H9 (cell line): ENCODE measurements at regions not wholly inside any gene's neighbourhood (a gene's known extent, or its start where the extent isn't known, plus 50 kb on each side); places are given as distances from the start of the nearest gene placed in this dataset.

Experiments used
- DNase-seq: peaks from one replicate; pipeline ENCODE4 v3.0.0-alpha.2; 2017
- H2AFZ ChIP-seq: one replicate; pipeline ENCODE4 v1.6.1; 2013; ENCODE audit warnings: mild to moderate bottlenecking, low read length, control low read depth, moderate library complexity
- H2AK5ac ChIP-seq: 2 replicates; pipeline ENCODE4 v1.6.1; 2013; ENCODE audit warnings: low read length, control low read depth, mixed read lengths; ENCODE audit not compliant: insufficient read length
- H2BK120ac ChIP-seq: one replicate; pipeline ENCODE4 v1.6.1; 2013; ENCODE audit warnings: low read depth, mild to moderate bottlenecking, low read length, control low read depth, inconsistent platforms; ENCODE audit not compliant: poor library complexity, severe bottlenecking
- H2BK12ac ChIP-seq: 2 replicates; pipeline ENCODE4 v1.6.1; 2013; ENCODE audit warnings: low read length, control low read depth, mixed read lengths, low read depth; ENCODE audit not compliant: insufficient read length
- H2BK15ac ChIP-seq: 2 replicates; pipeline ENCODE4 v1.6.1; 2013; ENCODE audit warnings: low read depth, low read length, control low read depth
- H2BK20ac ChIP-seq: one replicate; pipeline ENCODE4 v1.6.1; 2013; ENCODE audit warnings: low read depth, mild to moderate bottlenecking, low read length, control low read depth, inconsistent platforms; ENCODE audit not compliant: poor library complexity, severe bottlenecking
- H2BK5ac ChIP-seq: 2 replicates; pipeline ENCODE4 v1.6.1; 2013; ENCODE audit warnings: low read length, control low read depth, mixed read lengths; ENCODE audit not compliant: insufficient read length
- H3K14ac ChIP-seq: 2 replicates; pipeline ENCODE4 v1.6.1; 2013; ENCODE audit warnings: low read length, control low read depth; ENCODE audit not compliant: insufficient read depth
- H3K18ac ChIP-seq: 2 replicates; pipeline ENCODE4 v1.6.1; 2013; ENCODE audit warnings: low read depth, mild to moderate bottlenecking, mixed read lengths, low read length, control low read depth; ENCODE audit not compliant: insufficient read length
- H3K23ac ChIP-seq: 2 replicates; pipeline ENCODE4 v1.6.1; 2013; ENCODE audit warnings: low read length, control low read depth, mixed read lengths, low read depth; ENCODE audit not compliant: insufficient read length
- H3K23me2 ChIP-seq: 2 replicates; pipeline ENCODE4 v1.6.1; 2013; ENCODE audit warnings: low read depth, mild to moderate bottlenecking, mixed read lengths, low read length, control low read depth; ENCODE audit not compliant: insufficient read length, poor library complexity, severe bottlenecking
- H3K27ac ChIP-seq: 2 replicates; pipeline ENCODE4 v1.5.1; 2013; ENCODE audit warnings: low read length, control low read depth, mixed read lengths, low read depth; ENCODE audit not compliant: insufficient read length
- H3K27me3 ChIP-seq: 2 replicates; pipeline ENCODE4 v1.6.1; 2013; ENCODE audit warnings: low read length, control low read depth, inconsistent platforms; ENCODE audit not compliant: insufficient read depth
- H3K4ac ChIP-seq: 2 replicates; pipeline ENCODE4 v1.6.1; 2013; ENCODE audit warnings: low read depth, mild to moderate bottlenecking, control low read depth, inconsistent platforms, low read length, moderate library complexity
- H3K4me1 ChIP-seq: 2 replicates; pipeline ENCODE4 v1.6.1; 2013; ENCODE audit warnings: low read length, control low read depth, inconsistent platforms; ENCODE audit not compliant: insufficient read depth
- H3K4me2 ChIP-seq: 2 replicates; pipeline ENCODE4 v1.6.1; 2013; ENCODE audit warnings: low read length, control low read depth, mixed read lengths; ENCODE audit not compliant: insufficient read length, insufficient read depth
- H3K56ac ChIP-seq: 2 replicates; pipeline ENCODE4 v1.6.1; 2013; ENCODE audit warnings: low read depth, mild to moderate bottlenecking, mixed read lengths, low read length, control low read depth; ENCODE audit not compliant: insufficient read length
- H3K79me1 ChIP-seq: 2 replicates; pipeline ENCODE4 v1.6.1; 2013; ENCODE audit warnings: low read depth, mild to moderate bottlenecking, moderate library complexity, low read length, control low read depth, inconsistent platforms; ENCODE audit not compliant: insufficient read depth, poor library complexity, severe bottlenecking
- H3K79me2 ChIP-seq: 2 replicates; pipeline ENCODE4 v1.6.1; 2013; ENCODE audit warnings: low read length, control low read depth, inconsistent platforms; ENCODE audit not compliant: insufficient read depth
- H3K9ac ChIP-seq: 2 replicates; pipeline ENCODE4 v1.6.1; 2013; ENCODE audit warnings: low read length, control low read depth, mixed read lengths; ENCODE audit not compliant: insufficient read length; ENCODE audit errors: extremely low read depth
- H3K9me3 ChIP-seq: one replicate; pipeline ENCODE4 v1.6.1; 2013; ENCODE audit warnings: low read depth, low read length, inconsistent platforms; ENCODE audit not compliant: control insufficient read depth
- H3T11ph ChIP-seq: one replicate; pipeline ENCODE4 v1.6.1; 2013; ENCODE audit warnings: mild to moderate bottlenecking, low read length, control low read depth, inconsistent platforms
- H4K20me1 ChIP-seq: one replicate; pipeline ENCODE4 v1.6.1; 2013; ENCODE audit not compliant: control insufficient read depth, insufficient read length, insufficient read depth
- H4K5ac ChIP-seq: 2 replicates; pipeline ENCODE4 v1.6.1; 2013; ENCODE audit warnings: low read depth, mild to moderate bottlenecking, mixed read lengths, low read length, control low read depth; ENCODE audit not compliant: insufficient read length
- H4K8ac ChIP-seq: replicated peaks from 2 replicates; pipeline ENCODE4 v1.6.1; 2013; ENCODE audit warnings: low read length, control low read depth, mixed read lengths, low read depth; ENCODE audit not compliant: insufficient read length
- H4K91ac ChIP-seq: 2 replicates; pipeline ENCODE4 v1.6.1; 2013; ENCODE audit warnings: low read depth, mild to moderate bottlenecking, moderate library complexity, mixed read lengths, low read length, control low read depth; ENCODE audit not compliant: insufficient read length
- H3K27ac Mint-ChIP-seq, 3 experiments: 2 replicates in 2 of 3; 3 replicates in 1 of 3; pipeline ENCODE4 v1.8.0; 2020 to 2021; ENCODE audit warnings: mixed read lengths in 3 of 3, mild to moderate bottlenecking in 1 of 3, moderate library complexity in 1 of 3
- H3K27me3 Mint-ChIP-seq: 2 replicates; pipeline ENCODE4 v1.8.0; 2021; ENCODE audit warnings: low read depth, mild to moderate bottlenecking, moderate library complexity, mixed read lengths
- H3K36me3 Mint-ChIP-seq, 3 experiments: 2 replicates in 2 of 3; 3 replicates in 1 of 3; pipeline ENCODE4 v1.8.0; 2020 to 2021; ENCODE audit warnings: low read depth in 3 of 3, mixed read lengths in 3 of 3; ENCODE audit not compliant: insufficient read depth in 1 of 3
- H3K4me1 Mint-ChIP-seq, 2 experiments: 2 replicates each; pipeline ENCODE4 v1.8.0; 2020; ENCODE audit warnings: mixed read lengths in 2 of 2
- H3K4me3 Mint-ChIP-seq, 2 experiments: 2 replicates in 1 of 2; 3 replicates in 1 of 2; pipeline ENCODE4 v1.8.0; 2020 to 2021; ENCODE audit warnings: mild to moderate bottlenecking in 2 of 2, mixed read lengths in 2 of 2, moderate library complexity in 1 of 2
- H3K9me3 Mint-ChIP-seq, 2 experiments: 2 replicates in 1 of 2; 3 replicates in 1 of 2; pipeline ENCODE4 v1.8.0; 2020; ENCODE audit warnings: mild to moderate bottlenecking in 2 of 2, mixed read lengths in 2 of 2, moderate library complexity in 1 of 2
- CTCF ChIP-seq: fragments of 200-600 bp; sonication (generic); conservative IDR thresholded peaks from 3 replicates; pipeline ENCODE4 v1.8.0; 2021; ENCODE audit warnings: antibody characterized with exemption, mild to moderate bottlenecking
- WGBS: extraction: QIAGEN DNeasy Blood & Tissue Kit; methylation state at CpG from one replicate; pipeline ENCODE4 v1.1.7; 2013; ENCODE audit warnings: missing lambda C conversion rate, low lambda C conversion rate, mixed read lengths; ENCODE audit not compliant: insufficient read length; ENCODE audit errors: extremely low coverage; 5-methylcytosine and 5-hydroxymethylcytosine counted together

- H2BK12ac ChIP-seq = no peak overlapping the region
- no peaks in the 10 kb centered on the region for H3K36me3 Mint-ChIP-seq
- H3K27me3 Mint-ChIP-seq = no peaks in the 10 kb centered on the region; the same call in 1 of the 2 replicates
- H3K4me2 ChIP-seq = no peak overlapping the region
- TF ChIP-seq CTCF = no peak
- no peaks in the 10 kb centered on the region for H3K9me3 ChIP-seq
- H2AFZ ChIP-seq = no peak overlapping the region
- peaks cover 8 to 9% of the 10 kb centered on the region in 2 experiments for H3K4me1 Mint-ChIP-seq
- no peak for DNase-seq
- peak overlapping the region in 2 of 3 experiments; percentile 34 to 37; a peak in 1 of 7 replicates for H3K27ac Mint-ChIP-seq
- no peak overlapping the region for H3K4ac ChIP-seq
- no peak overlapping the region for H3K18ac ChIP-seq
- no peak overlapping the region for H3K4me3 Mint-ChIP-seq
- peak overlapping the region; percentile 37 for H4K91ac ChIP-seq
- H3K9me3 Mint-ChIP-seq = no peaks in the 10 kb centered on the region
- H3K27ac ChIP-seq = no peak overlapping the region
- no peak overlapping the region for H2BK5ac ChIP-seq
- no peak overlapping the region for H4K5ac ChIP-seq
- WGBS = no CpG with 5 or more reads among the region's 5 CpGs
- no peak overlapping the region for H3K56ac ChIP-seq
- H3K14ac ChIP-seq = no peak overlapping the region
- H2BK20ac ChIP-seq = no peak overlapping the region
- H2BK15ac ChIP-seq = no peak overlapping the region
- no peak overlapping the region for H3K23ac ChIP-seq
- H4K20me1 ChIP-seq = no peaks in the 10 kb centered on the region
- no peaks in the 10 kb centered on the region for H3K4me1 ChIP-seq
- no peaks in the 10 kb centered on the region for H3K23me2 ChIP-seq
- no peak overlapping the region for H3T11ph ChIP-seq
- H3K9ac ChIP-seq = no peak overlapping the region
- H4K8ac ChIP-seq = no peak overlapping the region
- H3K27me3 ChIP-seq = no peaks in the 10 kb centered on the region
- H3K79me1 ChIP-seq = no peaks in the 10 kb centered on the region
- H3K79me2 ChIP-seq = no peaks in the 10 kb centered on the region
- no peak overlapping the region for H2AK5ac ChIP-seq
- no peak overlapping the region for H2BK120ac ChIP-seq
Observed at GRCh38 chr10:78205457-78206016, 171.9 kb downstream of the RPS24 start.
